Activated CD4-positive, alpha-beta T cell treated with anti-CD3 and anti-CD28 coated beads for 24 hours (primary cell): ENCODE measurements at regions not wholly inside any gene's neighbourhood (a gene's known extent, or its start where the extent isn't known, plus 50 kb on each side); places are given as distances from the start of the nearest gene placed in this dataset.
"Not testable (repeated sequence)": the region's sequence is repeated elsewhere in the genome, so short reads cannot be mapped to it uniquely, and the experiment has no call there.

ENCODE experiments used
- DNase-seq, 2 donors: peaks; one replicate each; pipeline ENCODE4 v3.0.0-alpha.2; 2020; ENCODE audit warnings: low read depth in 2 of 2

GRCh38 chr7:110548372-110548771 is 542.6 kb upstream of the LRRN3 start:
- DNase-seq = no peak

GRCh38 chr7:110557136-110557535 is 533.8 kb upstream of the LRRN3 start:
- DNase-seq = no peak

- not testable (repeated sequence) for DNase-seq
Measured at GRCh38 chr7:110563286-110563685, 527.6 kb upstream of the LRRN3 start.

GRCh38 chr7:110564246-110564645 is 526.7 kb upstream of the LRRN3 start:
- DNase-seq = no peak

GRCh38 chr7:110568388-110568787 is 522.5 kb upstream of the LRRN3 start:
- no peak for DNase-seq

GRCh38 chr7:110568932-110569331 is 522.0 kb upstream of the LRRN3 start:
- no peak for DNase-seq

- DNase-seq = no peak
Measured at GRCh38 chr7:110569486-110570205, 521.3 kb upstream of the LRRN3 start.

GRCh38 chr7:110573862-110574528 is 516.9 kb upstream of the LRRN3 start:
- no peak for DNase-seq

GRCh38 chr7:110587294-110587693 is 503.6 kb upstream of the LRRN3 start:
- no peak for DNase-seq

GRCh38 chr7:110590415-110590814 is 500.5 kb upstream of the LRRN3 start:
- DNase-seq = no peak

- no peak for DNase-seq
Measured at GRCh38 chr7:110591341-110591740, 499.6 kb upstream of the LRRN3 start.

GRCh38 chr7:110592557-110592956 is 498.4 kb upstream of the LRRN3 start:
- DNase-seq = no peak

- DNase-seq = no peak
Measured at GRCh38 chr7:110593355-110593754, 497.6 kb upstream of the LRRN3 start.

- DNase-seq = no peak
Measured at GRCh38 chr7:110595694-110596093, 495.2 kb upstream of the LRRN3 start.

GRCh38 chr7:110600956-110601355 is 490.0 kb upstream of the LRRN3 start:
- no peak for DNase-seq

- no peak for DNase-seq
Measured at GRCh38 chr7:110601710-110602109, 489.2 kb upstream of the LRRN3 start.

- DNase-seq = no peak
Measured at GRCh38 chr7:110604206-110604605, 486.7 kb upstream of the LRRN3 start.

- no peak for DNase-seq
Measured at GRCh38 chr7:110604885-110605284, 486.0 kb upstream of the LRRN3 start.

GRCh38 chr7:110607050-110607857 is 483.7 kb upstream of the LRRN3 start:
- DNase-seq = no peak

- no peak for DNase-seq
Measured at GRCh38 chr7:110609336-110609735, 481.6 kb upstream of the LRRN3 start.

GRCh38 chr7:110612680-110613079 is 478.2 kb upstream of the LRRN3 start:
- no peak for DNase-seq
